ENCODE measurements at regions not wholly inside any gene's neighbourhood (a gene's known extent, or its start where the extent isn't known, plus 50 kb on each side); places are given as distances from the start of the nearest gene placed in this dataset.

- Histone ChIP-seq H3K27ac (no peak overlapping the region), H3K4me3 (no peak overlapping the region), H3K36me3 (no peaks in the 10 kb centered on the region), H3K27me3 (no peaks in the 10 kb centered on the region), H3K9me3 (no peaks in the 10 kb centered on the region), H3K4me1 (no peaks in the 10 kb centered on the region)
- WGBS, result 92% methylated on average over 7 of the region's 7 CpGs
- DNase-seq (ENCODE audit: low spot score in 2 of 2), result no peak
- TF ChIP-seq POLR2A (IDR thresholded peaks at IDR 0.05), result no peak
- TF ChIP-seq, protein P1, sequence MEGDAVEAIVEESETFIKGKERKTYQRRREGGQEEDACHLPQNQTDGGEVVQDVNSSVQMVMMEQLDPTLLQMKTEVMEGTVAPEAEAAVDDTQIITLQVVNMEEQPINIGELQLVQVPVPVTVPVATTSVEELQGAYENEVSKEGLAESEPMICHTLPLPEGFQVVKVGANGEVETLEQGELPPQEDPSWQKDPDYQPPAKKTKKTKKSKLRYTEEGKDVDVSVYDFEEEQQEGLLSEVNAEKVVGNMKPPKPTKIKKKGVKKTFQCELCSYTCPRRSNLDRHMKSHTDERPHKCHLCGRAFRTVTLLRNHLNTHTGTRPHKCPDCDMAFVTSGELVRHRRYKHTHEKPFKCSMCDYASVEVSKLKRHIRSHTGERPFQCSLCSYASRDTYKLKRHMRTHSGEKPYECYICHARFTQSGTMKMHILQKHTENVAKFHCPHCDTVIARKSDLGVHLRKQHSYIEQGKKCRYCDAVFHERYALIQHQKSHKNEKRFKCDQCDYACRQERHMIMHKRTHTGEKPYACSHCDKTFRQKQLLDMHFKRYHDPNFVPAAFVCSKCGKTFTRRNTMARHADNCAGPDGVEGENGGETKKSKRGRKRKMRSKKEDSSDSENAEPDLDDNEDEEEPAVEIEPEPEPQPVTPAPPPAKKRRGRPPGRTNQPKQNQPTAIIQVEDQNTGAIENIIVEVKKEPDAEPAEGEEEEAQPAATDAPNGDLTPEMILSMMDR (IDR thresholded peaks at IDR 0.05), result no peak
- no peak for TF ChIP-seq EP300 (IDR thresholded peaks at IDR 0.05)
- TF ChIP-seq POLR2AphosphoS5 (IDR thresholded peaks at IDR 0.05), result no peak
Observed at GRCh38 chr3:5488771-5489170, 301.3 kb downstream of the EDEM1 start.

- no peak overlapping the region for H3K27ac ChIP-seq
- 57% methylated on average over 3 of the region's 3 CpGs for WGBS
- H3K27me3 ChIP-seq, result no peaks in the 10 kb centered on the region
- H3K4me1 ChIP-seq, result no peaks in the 10 kb centered on the region
- TF ChIP-seq, protein P1 (IDR thresholded peaks at IDR 0.05), result no peak
- TF ChIP-seq POLR2AphosphoS5 (IDR thresholded peaks at IDR 0.05) (no peak), POLR2A (IDR thresholded peaks at IDR 0.05) (no peak), EP300 (IDR thresholded peaks at IDR 0.05) (no peak)
- H3K9me3 ChIP-seq, result no peaks in the 10 kb centered on the region
- H3K4me3 ChIP-seq, result no peak overlapping the region
- no peak for DNase-seq (ENCODE audit: low spot score in 2 of 2)
- H3K36me3 ChIP-seq, result no peaks in the 10 kb centered on the region
Observed at GRCh38 chr3:5489536-5489935, 302.0 kb downstream of the EDEM1 start.

DNA sequence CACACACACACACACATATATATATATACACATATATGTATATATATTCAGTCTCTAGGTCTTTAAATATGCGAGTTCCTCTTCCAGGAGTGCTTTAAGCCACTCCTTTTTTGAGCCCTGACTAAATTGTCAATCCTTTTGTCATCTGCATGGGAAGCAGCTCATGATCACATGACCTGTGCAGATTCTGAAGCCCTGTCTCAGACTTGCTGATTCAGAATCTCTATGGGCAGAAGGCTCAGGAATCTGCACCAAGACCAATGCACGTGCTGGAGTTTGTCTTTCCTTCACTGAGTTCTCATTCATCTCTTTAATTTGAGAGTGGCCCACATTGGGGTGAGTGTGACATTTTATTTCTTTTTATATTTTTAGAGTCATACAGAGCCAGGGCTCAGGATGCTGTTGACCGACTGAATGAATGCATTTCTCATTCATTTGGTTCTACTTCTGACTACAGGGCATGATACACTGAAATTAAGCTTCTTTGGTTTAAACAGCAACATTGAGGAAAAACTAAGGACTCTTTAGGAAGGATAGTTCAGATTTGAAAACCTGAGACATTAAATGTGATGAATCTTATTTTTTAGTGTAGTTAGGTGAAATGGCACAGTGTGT, 307.5 kb downstream of the EDEM1 start:
- Histone ChIP-seq H3K9me3 (no peaks in the 10 kb centered on the region), H3K27me3 (no peaks in the 10 kb centered on the region), H3K4me1 (no peaks in the 10 kb centered on the region), H3K27ac (no peak overlapping the region), H3K36me3 (no peaks in the 10 kb centered on the region), H3K4me3 (no peak overlapping the region)
- no peak for DNase-seq (ENCODE audit: low spot score in 2 of 2)
- no peak for TF ChIP-seq EP300 (IDR thresholded peaks at IDR 0.05)
- TF ChIP-seq, protein P1 (IDR thresholded peaks at IDR 0.05), result no peak
- no peak for TF ChIP-seq POLR2A (IDR thresholded peaks at IDR 0.05)
- TF ChIP-seq POLR2AphosphoS5 (IDR thresholded peaks at IDR 0.05), result no peak
- WGBS, result 76% methylated on average over 3 of the region's 3 CpGs

DNA sequence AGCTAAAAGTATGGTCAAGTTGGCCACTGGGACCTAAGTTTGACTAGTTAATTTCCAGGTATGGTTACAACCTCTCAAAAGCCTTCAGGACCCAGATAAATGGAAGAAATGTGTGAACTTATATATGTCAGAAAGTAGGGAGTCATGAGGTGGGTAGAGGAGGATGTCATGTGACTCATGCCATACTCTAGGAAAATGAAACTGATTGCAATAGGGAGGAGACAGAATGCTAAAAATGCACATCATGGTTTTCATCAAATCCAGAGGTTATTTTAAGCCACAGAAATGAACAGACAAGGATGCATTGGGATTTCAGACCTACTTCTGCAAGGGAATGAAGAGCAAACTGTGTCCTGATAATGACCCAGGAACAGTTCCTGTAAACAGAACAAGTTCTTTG, 310.0 kb downstream of the EDEM1 start:
- Histone ChIP-seq H3K36me3 (no peaks in the 10 kb centered on the region), H3K27me3 (no peaks in the 10 kb centered on the region), H3K4me3 (no peak overlapping the region), H3K4me1 (no peaks in the 10 kb centered on the region), H3K27ac (no peak overlapping the region), H3K9me3 (no peaks in the 10 kb centered on the region)
- TF ChIP-seq, protein P1 (IDR thresholded peaks at IDR 0.05), result no peak
- TF ChIP-seq EP300 (IDR thresholded peaks at IDR 0.05) (no peak), POLR2A (IDR thresholded peaks at IDR 0.05) (no peak), POLR2AphosphoS5 (IDR thresholded peaks at IDR 0.05) (no peak)
- DNase-seq (ENCODE audit: low spot score in 2 of 2), result no peak

GRCh38 chr3:5498981-5499380, 311.5 kb downstream of the EDEM1 start:
- H3K27ac ChIP-seq, result no peak overlapping the region
- DNase-seq (ENCODE audit: low spot score in 2 of 2), result no peak
- TF ChIP-seq POLR2AphosphoS5 (IDR thresholded peaks at IDR 0.05) (no peak), EP300 (IDR thresholded peaks at IDR 0.05) (no peak), POLR2A (IDR thresholded peaks at IDR 0.05) (no peak)
- TF ChIP-seq, protein P1 (IDR thresholded peaks at IDR 0.05), result no peak
- H3K36me3 ChIP-seq, result no peaks in the 10 kb centered on the region
- H3K27me3 ChIP-seq, result no peaks in the 10 kb centered on the region
- no peaks in the 10 kb centered on the region for H3K9me3 ChIP-seq
- WGBS, result 85% methylated on average over 2 of the region's 2 CpGs
- no peaks in the 10 kb centered on the region for H3K4me1 ChIP-seq
- no peak overlapping the region for H3K4me3 ChIP-seq
